Fibroblast of skin of left biceps (primary cell): ENCODE measurements at regions not wholly inside any gene's neighbourhood (a gene's known extent, or its start where the extent isn't known, plus 50 kb on each side); places are given as distances from the start of the nearest gene placed in this dataset.
"Not testable (repeated sequence)": the region's sequence is repeated elsewhere in the genome, so short reads cannot be mapped to it uniquely, and the experiment has no call there.

Experiments
- DNase-seq, 2 experiments: peaks; one replicate each; pipeline ENCODE4 v3.0.0-alpha.2; 2013; ENCODE audit warnings: low read depth in 2 of 2

DNA sequence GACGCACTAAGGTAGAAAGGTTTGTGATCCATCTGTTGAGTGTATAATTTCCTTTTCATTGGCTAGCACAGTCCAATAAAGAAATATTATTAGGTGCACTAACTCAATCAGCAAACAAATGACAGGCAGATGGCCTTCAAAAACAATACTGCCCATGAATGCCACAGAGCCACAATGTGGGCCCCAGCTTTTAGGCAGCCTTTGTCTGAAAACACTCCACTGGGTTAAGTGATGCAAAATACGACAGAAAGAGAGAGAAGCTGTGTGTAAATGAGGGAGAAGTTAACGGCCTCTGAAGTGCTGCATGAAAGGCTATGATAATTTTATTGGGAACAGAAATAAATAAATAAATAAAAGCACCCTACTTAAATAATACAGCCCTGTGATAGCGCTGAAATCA is 274.6 kb downstream of the NKX6-1 start:
- DNase-seq, result no peak

DNA sequence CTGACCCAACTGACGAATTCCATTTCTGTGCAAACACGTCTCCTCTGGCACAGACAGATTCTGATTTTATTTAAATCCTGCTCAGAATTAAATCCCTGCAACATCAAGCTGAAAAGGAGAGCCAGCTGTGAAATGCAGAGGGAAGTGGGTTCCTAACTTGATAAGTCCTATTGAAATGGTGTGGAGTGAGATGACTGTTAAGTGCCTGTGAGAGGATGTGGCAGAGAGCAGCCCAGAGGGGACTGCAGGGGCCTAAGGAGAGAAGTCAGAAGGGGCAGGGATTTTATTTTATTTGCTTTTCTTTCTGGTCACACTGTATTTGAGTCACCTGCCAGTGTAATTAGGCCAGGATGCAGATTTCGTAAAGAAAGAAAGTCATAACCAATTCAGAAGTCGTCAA is 277.4 kb downstream of the NKX6-1 start:
- DNase-seq, result no peak

DNA sequence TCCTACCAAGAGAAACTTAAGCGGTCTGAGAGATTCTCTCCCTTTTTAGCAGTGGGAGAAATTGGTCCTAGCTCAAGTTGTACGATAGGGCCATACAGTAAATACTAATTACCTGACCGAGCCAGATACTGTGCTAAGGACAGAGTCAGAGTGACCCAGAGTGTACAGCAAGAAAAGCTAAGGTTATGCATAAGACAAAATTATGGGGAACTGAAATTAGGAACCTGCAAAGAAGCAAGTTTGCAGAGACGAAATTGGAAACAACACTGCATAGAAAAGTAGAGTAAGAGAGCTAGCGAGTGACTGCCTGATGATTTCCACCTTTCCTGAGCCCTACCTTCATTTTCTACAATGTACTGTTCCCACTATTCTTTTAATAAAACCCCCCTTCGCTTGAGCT is 278.1 kb downstream of the NKX6-1 start:
- no peak for DNase-seq

DNA sequence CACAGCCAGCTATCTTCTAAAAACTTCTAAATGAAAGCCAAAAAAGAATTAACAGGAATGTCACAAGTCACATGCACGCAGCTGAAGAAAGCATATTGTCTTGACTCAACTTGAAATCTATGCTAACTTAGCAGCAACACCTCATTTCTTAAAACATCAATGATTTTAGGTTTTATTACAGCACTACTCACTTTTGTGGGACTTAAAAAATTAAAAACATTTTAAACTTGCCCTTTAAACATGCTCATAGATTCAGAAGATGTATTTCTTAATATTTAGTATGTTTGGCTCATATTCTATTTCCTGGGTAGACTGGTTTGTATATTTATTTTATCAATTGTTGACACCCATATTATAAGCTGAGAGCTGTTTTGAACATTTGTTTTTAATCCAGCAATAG is 279.4 kb downstream of the NKX6-1 start:
- DNase-seq, result no peak

DNA sequence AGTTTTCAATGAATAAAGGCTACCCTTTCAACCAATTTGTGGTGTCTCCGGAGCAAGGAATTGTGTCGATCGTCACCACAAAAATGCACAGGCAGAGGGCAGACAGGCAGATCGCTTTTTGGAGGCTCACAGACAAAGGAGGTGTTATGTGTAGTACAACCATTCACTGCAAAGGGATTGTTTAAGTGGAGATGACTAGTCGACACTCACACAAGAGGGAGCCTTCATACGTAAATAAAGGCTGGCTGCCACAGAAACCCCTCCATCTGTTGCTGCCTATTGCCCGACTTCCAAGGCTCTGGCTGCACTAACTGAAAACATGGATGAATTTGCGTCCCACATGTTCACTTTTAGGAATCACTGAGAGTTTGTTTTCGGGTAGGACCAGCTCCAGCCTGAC is 281.1 kb downstream of the NKX6-1 start:
- no peak for DNase-seq

DNA sequence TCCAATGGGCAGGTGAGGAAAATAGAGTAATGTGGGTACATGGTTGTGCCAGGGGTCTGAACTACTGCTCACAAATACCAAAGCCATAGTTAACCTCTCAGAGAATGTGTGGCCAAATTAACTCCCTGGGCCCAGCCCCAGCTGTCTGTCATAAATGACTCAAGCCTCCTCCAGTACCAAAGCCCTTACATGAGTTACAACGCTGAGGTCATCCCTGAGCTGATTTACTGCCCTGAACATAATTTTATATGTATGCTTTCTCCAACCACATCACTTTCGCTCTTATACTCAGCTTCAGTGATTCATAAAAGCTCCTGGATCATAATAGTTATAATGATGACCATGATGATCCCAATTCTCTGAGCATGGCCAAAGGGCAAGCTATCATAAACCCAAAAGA is 283.9 kb downstream of the NKX6-1 start:
- no peak for DNase-seq

DNA sequence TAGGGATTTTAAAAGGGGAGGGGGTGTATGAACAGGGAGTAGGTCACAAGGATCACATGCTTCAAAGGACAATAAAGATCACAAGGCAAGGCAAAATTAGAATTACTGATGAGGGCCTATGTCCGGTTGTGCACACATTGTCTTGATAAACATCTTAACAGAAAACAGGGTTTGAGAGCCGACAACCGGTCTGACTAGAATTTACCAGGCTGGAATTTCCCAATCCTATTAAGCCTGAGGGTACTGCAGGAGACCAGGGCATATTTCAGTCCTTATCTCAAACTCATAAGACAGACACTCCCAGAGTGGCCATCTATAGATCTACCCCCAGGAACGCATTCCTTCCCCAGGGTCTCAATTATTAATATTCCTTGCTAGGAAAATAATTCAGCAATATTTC is 292.9 kb downstream of the NKX6-1 start:
- DNase-seq, result not testable (repeated sequence)

DNA sequence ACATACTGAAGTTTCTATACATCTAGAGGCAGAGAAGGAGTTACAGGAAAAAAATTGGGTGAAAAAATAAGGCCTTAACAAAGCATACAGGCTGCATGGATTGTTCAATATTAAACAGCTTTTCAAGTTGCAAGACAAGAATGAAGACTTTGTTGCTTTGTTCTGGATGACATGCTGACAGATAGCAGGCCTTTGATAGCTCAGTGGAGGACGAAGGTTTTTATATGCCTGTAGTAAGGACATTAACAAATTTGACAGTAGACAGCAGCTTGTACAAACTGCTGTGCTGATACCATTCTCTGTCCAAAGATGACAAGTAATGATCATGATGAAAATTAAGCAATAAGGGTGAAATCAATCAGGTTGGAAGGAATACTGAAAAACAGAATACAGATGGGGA is 309.9 kb downstream of the NKX6-1 start:
- DNase-seq, result no peak

DNA sequence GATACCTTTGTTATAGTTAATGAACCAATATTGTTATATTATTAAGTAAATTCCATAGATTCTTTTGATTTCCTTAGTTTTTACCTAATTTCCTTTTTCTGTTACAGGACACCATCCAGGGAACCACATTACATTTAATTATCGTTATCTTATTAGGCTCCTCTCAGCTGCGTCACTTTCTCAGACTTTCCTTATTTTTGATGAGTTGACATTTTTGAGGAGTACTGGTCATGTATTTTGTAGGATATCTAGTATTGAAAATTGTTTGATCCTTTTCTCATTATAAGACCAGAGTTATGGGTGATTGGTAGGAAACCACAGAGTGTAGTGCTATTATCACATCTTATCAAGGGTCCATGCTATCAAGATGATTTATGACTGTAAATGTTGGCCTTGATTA is 319.7 kb downstream of the NKX6-1 start:
- no peak for DNase-seq

DNA sequence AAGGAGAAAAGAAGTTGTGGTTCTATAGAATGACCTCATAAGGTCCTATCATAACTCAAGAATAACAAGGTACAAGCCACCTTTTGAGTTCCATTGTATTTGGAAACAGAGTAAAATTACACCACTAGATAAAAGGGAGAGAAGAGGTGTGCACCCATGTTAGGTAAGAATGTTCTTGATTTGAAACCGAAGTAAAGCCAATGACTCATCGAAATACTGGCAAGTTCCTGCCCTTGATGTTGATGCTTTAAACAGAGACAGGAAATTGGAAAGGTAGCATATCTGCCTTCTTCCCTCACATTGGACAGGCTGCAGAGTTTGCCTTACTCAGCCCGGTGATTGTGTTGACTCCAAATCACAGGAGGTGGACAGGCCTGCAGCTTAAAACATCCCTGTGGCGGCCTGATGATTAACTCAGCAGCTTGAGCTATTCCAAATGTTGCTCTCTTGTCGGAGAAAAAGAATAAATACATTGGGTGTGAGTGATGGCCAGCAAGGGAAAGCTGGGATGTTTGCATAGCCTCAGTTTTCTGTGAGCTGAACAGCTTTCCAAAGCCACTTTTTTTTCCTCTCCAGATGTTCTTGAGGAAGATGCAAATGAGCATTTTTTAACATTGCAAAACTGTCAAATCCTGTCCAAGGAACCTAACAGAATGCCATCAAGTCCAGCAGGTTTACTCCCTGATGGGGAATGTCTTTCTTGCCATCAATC is 321.1 kb downstream of the NKX6-1 start:
- DNase-seq, result no peak

DNA sequence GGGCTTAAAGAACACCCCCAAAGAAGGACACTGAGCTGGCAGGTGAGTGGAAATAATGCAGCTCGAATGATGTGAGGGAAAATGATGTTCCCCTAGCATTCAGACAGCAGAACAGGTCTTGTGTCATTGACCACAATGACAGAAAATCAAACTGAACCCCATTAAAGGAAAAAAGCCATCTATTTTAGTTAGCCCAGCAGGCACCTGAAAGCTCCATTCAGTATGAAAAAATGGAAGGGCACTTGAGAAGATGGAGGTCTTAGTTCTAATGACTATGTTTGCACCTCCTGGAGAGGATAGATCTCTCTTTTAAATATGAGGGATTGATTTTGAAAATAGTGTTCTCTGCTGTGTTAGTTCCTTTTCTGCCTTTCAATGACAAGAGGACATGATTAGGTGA is 323.1 kb downstream of the NKX6-1 start:
- no peak for DNase-seq

DNA sequence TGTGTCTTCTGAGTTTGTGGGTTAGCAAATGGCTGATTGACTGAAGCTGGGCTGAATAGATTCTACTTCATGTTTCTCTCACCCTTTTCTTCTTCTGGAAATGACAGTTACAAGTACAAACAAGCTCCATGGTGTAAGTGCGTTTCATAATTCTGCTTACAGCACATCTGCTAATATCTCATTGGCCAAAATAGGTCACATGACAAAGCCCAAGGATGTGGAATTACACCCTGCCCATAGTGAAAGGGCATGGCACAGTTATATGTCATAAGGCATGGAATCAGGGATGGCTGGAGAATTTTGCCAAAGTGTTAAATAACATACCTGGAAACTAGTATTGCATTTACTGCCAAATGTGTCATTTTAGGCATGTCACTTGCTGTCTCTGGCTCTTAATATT is 327.2 kb downstream of the NKX6-1 start:
- no peak for DNase-seq

DNA sequence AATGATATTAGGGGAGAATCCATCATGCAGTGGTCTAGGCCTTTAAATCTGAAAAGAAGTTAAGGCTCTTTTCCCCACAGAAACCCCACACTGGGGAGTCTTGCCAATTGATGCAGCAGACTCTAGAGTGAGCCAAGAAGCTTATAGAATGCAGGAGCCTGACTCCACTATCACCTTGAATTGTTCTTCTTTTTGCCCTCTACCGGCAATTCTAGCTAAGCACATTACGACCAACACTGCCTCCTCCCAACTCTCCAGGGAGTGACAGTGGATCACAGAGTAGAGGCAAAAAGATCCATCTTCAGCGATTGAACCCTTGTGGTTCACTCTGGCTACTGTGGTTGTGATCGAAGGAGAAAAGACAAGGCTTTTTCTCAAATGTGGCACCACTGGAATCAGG is 331.5 kb downstream of the NKX6-1 start:
- no peak for DNase-seq

DNA sequence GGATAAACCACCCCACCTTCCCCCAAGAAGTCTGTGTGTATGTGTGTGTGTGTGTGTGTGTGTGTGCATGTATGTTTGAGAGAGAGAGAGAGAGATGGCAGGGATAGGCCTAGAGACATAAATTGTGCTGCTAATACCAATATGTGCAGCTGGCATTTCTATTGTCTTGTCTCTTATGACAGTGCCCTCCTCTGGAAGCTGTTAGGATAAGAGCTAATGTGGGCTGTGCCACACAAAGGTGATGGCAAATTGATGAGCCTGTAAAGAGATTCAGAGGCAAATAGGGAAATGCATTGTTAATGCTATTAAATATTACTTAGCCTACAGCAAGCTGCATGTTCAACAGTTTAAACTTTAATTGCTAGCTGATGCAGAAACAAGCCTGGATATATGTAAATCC is 332.0 kb downstream of the NKX6-1 start:
- no peak for DNase-seq

DNA sequence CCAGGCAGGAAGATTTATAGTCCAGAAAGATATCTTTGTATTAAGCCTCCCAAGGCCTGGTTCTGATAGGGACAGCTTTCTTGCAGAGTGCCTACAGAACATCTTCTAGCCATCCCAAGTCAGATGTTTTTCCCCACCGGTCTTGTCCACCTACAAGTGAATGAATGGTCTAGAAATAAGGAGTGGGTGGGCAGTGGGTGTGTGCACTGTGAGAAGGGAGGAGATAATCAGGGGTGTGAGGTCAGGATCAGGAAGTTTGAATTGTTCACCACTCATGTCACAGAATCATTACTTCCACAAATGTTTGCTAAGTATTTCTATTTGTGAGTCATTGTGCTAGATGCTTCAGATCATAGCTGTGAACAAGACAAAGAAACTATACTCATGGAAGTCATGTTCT is 332.6 kb downstream of the NKX6-1 start:
- DNase-seq, result no peak

DNA sequence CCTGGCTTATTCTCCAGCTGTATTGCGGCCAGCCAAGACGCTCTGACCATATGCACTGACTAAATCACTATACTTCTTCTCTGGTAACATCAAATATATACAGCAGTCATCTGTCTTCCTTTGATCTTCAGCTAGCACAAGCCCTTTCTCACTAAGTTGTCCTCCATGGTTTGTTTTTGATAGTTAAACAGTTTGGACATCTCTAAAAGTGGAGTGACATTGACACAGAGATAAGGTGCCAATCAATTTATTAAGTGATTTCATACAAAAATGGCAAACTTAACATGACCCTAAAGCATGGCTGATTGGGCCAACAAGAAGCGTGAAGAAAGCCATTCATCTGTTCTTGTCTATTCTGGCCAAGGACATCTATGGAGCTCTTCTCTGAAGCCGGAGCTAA is 334.9 kb downstream of the NKX6-1 start:
- DNase-seq, result no peak

DNA sequence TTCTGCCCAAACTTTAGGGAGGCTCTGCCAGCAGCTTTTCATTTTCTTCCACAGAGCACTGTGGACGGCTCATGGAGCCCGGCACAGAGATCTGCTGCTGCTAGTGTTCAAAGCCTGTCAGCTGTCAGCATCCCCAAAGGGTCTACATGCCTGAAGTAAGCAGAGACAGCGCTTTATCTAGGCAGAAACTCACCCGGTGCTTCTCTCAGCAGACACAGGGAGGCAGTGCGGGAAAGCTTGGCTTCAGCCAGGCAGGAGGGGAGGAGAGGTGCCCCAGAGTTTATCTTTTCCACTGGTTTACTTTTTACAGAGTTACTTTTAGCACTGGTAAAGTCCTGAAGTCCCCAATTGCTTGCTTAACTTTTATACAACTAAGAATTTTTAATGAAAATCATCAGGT is 339.3 kb downstream of the NKX6-1 start:
- no peak for DNase-seq

DNA sequence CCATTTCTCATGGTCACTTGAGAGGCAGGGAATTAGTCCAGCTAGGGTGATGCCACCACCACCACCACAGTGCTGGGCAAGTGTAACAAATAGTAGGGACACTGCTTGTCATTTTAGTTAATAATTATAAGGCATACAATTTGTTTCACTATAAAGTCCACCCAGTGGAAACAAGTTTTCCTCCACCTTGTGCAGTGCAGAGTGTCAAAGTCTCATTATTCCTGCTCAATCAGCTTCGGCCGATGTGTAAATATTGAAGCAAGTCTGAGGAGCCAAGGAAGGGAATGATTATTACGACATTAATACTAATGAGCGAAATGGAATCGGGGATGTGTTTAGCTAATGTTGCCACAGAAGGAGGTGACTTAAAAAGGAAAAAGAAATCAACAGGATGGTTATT is 340.4 kb downstream of the NKX6-1 start:
- DNase-seq, result no peak

DNA sequence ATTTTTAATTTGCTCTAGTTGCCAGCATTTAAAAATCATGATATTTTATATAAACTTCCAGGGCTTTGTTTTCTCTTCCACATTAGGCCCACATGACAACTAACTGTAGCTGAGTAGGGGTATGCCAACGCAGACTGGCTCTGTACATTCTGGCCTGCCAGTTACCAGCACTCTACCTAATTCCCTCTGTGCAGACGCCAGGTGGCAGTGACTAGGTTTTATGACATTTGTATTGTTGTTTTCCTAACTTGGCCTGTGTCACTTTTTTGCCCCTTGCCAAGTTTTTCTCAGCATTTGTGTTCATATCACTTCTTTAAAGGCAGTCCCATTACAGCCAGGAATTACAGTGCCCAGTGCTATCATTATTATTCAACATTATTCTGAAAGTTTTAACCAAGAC is 347.5 kb downstream of the NKX6-1 start:
- DNase-seq, result no peak

DNA sequence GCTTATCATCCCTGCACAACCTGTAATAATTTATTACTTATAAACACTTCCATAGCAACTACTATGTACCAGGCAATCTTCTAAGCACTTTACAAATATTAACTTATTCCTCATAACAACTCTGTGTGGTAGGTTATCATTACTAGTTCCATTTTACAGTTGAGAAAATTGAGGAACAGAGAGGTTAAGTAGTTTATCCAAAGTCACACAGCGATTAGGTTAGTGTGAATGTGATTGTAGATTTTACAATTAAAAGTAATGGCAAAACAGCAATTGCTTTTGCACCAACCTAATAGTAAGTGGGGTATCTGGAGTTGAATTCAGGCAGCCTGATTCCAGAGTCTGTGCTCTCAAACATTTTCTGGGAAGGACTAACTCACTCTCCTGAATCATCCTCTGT is 348.9 kb downstream of the NKX6-1 start:
- no peak for DNase-seq

DNA sequence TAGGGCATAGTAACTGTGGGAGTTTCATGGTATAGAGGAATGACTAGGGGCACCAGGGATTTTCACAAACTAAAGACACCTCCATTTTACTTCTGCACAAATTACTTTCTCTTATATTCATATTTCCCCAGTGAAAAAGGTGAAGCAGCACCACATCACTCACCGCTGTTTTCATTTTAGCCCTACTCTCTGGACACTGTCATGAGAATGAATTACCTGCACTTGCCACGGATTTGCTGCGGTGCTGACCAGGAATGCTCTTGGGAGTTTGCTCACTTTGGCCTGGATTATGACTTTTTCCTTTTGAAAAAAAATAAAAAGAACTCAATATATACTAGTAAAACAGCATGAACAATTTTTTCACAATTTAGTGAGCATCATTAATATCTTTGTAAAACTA is 351.3 kb downstream of the NKX6-1 start:
- no peak for DNase-seq

DNA sequence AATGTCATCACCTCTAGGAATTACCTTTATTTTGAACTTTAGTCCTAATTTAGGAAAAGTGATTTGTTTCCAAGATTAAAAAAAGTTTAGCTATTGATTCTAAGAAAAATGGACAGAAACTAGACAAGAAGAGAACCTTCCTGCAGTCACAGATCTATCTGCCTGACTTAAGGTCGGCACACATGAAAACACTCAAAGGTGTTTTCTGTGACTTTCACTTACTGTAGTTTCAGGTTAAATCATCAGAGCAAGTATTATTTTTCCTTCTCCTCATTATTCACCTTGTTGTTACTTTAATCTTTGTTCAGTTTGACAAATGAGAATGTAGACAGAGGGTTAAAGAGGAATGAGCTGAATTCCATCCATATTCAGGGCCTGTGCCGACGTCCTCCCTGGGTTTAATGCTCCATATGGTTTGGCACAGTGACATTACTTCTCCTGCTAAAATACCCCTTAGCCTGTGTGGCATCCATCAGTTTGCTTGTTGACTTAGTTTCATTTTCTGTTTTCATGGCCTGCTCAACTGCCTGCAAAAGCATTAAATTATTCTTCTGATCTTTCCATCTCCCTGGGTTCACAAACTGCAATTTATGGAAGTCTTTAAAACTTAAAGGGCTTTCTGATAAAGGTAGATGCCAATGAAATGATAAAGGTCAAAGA is 352.7 kb downstream of the NKX6-1 start:
- DNase-seq, result no peak

DNA sequence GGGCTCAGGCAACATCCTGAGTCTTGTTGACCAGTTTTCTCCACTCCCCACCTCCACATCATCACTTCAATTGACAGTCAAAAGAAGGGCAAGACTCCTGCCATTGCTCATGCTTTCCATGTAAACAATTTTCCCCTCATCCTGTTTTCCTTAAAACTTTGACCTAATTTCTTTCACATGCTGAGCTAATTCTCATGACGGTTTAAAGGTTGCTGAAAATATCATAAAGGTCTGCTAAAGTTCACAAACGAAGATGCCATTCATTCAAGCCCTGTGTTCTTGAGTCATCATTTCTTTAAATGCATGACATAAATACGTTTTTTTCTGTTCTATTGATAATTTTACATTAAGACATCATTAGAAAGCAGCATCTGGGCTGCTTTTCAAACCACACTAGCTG is 353.9 kb downstream of the NKX6-1 start:
- DNase-seq, result no peak

DNA sequence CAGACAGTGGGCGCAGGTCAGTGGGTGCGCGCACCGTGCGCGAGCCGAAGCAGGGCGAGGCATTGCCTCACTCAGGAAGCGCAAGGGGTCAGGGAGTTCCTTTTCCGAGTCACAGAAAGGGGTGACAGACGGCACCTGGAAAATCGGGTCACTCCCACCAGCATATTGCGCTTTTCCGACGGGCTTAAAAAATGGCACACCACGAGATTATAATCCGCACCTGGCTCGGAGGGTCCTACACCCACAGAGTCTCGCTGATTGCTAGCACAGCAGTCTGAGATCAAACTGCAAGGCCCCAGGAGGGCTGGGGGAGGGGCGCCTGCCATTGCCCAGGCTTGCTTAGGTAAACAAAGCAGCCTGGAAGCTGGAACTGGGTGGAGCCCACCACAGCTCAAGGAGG is 372.2 kb downstream of the NKX6-1 start:
- DNase-seq, result not testable (repeated sequence)
